Ovary (tissue), 3 donors: ENCODE measurements at regions not wholly inside any gene's neighbourhood (a gene's known extent, or its start where the extent isn't known, plus 50 kb on each side); places are given as distances from the start of the nearest gene placed in this dataset.

Source experiments
- EP300 ChIP-seq: sonication (generic); formaldehyde crosslinking; IDR thresholded peaks from one replicate; pipeline ENCODE4 v1.6.1; 2017; ENCODE audit warnings: antibody characterized with exemption
- POLR2A ChIP-seq: fragments of 450-650 bp; IDR thresholded peaks from one replicate; pipeline ENCODE4 v1.6.1; 2017; ENCODE audit warnings: antibody characterized with exemption, mild to moderate bottlenecking, moderate library complexity
- TF ChIP-seq, protein P1 (sequence below), 3 donors: fragments of 450-650 bp in 2 of 3; fragments of 200-600 bp in 1 of 3; IDR thresholded peaks; one replicate each; pipeline versions ENCODE4 v1.5.1 to v1.8.0; 2016 to 2022; ENCODE audit warnings: antibody characterized with exemption in 3 of 3, mild to moderate bottlenecking in 1 of 3
- donor health status: DM: no; HTN: no; CAD: no.

DNA sequence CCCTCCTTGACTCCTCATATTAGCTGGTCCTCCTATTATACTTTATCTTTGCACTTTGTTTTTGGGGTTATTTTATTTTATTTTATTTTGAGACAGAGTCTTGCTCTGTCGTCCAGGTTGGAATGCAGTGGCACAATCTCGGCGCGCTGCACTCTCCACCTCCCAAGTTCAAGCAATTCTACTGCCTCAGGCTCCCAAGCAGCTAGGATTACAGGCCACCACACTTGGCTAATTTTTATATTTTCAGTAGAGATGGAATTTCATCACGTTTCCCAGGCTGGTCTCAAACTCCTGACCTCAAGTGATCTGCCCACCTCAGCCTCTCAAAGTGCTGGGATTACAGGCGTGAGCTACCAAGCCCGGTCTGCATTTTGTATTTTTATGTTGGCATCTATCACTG, 126.7 kb downstream of the FOXB1 start:
- TF ChIP-seq, protein P1, sequence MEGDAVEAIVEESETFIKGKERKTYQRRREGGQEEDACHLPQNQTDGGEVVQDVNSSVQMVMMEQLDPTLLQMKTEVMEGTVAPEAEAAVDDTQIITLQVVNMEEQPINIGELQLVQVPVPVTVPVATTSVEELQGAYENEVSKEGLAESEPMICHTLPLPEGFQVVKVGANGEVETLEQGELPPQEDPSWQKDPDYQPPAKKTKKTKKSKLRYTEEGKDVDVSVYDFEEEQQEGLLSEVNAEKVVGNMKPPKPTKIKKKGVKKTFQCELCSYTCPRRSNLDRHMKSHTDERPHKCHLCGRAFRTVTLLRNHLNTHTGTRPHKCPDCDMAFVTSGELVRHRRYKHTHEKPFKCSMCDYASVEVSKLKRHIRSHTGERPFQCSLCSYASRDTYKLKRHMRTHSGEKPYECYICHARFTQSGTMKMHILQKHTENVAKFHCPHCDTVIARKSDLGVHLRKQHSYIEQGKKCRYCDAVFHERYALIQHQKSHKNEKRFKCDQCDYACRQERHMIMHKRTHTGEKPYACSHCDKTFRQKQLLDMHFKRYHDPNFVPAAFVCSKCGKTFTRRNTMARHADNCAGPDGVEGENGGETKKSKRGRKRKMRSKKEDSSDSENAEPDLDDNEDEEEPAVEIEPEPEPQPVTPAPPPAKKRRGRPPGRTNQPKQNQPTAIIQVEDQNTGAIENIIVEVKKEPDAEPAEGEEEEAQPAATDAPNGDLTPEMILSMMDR (IDR thresholded peaks at IDR 0.05), result no peak
- no peak for TF ChIP-seq POLR2A
- no peak for TF ChIP-seq EP300
